ENCODE measurements at regions not wholly inside any gene's neighbourhood (a gene's known extent, or its start where the extent isn't known, plus 50 kb on each side); places are given as distances from the start of the nearest gene placed in this dataset.
"Not testable (repeated sequence)": the region's sequence is repeated elsewhere in the genome, so short reads cannot be mapped to it uniquely, and the experiment has no call there.

DNA sequence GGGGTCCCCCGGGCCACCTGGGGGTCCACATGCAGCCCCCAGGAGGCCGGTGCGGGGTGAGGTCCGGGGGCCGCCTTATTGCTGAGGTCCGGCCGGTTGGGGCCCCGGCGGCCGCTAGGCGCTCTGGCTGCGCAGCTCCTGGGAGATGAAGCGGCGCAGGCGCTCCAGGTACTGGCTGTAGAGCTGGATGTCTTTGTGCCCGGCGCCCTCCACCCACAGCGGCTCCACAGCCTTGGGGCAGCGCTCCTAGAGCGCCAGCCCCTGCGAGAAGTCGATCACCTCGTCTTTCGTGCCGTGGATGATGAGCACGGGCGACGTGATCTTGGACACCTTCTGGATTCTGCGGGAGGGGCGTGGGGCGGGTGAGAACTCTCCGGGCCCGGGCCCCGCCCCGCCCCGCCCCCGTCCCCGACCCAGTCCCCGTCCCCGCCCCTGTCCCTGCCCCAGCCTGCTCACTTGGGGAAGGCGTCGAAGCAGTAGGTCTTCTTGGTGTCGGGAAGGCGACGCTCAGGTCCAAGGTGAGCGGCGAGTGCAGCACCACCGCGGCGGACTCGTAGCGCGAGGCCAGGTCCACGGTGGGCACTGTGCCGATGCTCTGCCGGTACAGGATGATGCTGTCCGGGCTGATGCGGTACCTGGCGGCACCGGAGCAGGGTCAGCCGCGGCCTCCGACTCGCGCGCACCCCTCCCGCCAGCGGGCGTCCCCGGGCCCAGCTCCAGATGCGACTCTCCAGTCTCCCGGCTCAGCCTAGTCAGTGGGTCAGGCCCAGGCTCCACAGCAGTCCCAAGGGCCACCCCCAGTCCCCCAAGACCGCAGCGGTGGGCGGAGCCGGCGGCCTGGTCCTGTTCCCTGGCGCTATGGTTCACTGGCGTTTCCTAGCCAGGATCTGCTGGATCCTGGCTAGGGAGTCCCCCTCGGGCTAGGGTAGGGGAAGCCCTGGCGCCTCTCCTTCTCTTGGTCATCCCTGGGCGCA, 89.4 kb upstream of the GOLGA6L1 start:
- in situ Hi-C loops (cut with HindIII; ENCODE audit: low pct_unique_long_range_greater_than_20kb, low sequenced_read_pairs); DNase-seq (ENCODE audit: low read depth): not testable (repeated sequence)

DNA sequence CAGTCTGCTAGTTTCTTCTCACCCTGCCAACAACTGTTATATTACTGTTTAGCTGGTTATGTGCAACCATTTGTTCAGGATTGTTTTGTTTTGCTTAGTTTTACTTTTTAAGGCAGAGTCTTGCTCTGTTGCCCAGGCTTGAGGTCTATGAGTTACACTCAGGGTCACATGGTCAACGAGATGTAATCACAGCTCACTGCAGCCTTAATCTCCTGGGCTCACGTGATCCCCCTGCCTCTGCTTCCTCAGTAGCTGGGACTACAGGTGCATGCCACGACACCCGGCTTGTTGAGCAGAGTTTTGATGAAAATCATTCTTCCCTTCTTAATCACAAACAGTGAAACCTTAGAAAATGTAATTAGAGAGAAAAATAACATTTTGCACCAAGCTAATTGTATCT, 72.8 kb upstream of the GOLGA6L1 start:
- in situ Hi-C loops (cut with HindIII; ENCODE audit: low pct_unique_long_range_greater_than_20kb, low sequenced_read_pairs): not testable (repeated sequence)
- DNase-seq (ENCODE audit: low read depth): peak; percentile 16

DNA sequence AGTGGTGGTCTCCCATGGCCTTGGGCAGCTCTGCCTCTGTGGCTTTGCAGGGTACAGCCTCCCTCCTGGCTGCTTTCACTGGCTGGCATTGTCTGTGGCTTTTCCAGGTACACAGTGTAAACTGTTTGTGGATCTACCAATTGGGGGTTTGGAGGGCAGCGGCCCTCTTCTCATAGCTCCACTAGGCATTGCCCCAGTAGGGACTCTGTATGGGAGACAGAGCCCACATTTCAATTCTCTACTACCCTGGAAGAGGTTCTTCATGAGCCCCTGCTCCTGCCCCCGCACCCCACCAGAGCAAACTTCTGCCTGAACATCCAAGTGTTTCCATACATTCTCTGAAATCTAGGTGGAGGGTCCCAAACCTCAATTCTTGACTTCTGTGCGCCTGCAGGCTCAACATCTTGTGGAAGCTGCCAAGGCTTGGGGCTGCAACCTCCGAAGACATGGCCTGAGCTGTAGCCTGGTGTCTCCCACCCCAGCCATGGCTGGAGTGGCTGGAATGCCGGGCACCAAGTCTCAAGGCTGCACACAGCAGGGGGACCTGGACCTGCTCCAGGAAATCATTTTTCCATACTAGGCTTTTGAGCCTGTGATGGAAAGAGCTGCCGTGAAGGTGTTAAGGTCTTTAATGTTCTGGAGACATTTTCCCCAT, 63.3 kb upstream of the GOLGA6L1 start:
- in situ Hi-C loops (cut with HindIII; ENCODE audit: low pct_unique_long_range_greater_than_20kb, low sequenced_read_pairs): not testable (repeated sequence)

DNA sequence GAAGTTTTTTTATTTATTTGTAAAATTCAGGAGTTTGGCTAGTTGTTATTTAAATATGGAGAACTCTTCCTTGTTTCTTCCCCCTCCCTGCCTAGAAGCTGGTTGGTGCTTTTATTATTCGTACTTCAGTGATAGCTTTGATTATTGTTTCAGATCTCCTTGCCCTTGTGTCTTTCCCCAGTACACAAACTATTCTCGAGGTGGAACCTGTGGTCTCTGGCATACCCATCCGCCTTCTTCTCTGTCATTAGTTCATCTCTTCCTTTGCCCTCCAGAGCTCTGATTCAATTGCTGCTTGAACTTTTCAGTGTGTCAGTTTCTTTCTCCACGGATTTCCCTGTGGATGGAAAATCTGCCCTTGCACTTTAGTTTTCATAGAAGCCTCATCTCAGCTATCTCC, 61.8 kb upstream of the GOLGA6L1 start:
- DNase-seq (ENCODE audit: low read depth); in situ Hi-C loops (cut with HindIII; ENCODE audit: low pct_unique_long_range_greater_than_20kb, low sequenced_read_pairs): not testable (repeated sequence)

More for the DNA sequence above, 63.3 kb upstream of the GOLGA6L1 start:
- DNase-seq (ENCODE audit: low read depth): not testable (repeated sequence)

DNA sequence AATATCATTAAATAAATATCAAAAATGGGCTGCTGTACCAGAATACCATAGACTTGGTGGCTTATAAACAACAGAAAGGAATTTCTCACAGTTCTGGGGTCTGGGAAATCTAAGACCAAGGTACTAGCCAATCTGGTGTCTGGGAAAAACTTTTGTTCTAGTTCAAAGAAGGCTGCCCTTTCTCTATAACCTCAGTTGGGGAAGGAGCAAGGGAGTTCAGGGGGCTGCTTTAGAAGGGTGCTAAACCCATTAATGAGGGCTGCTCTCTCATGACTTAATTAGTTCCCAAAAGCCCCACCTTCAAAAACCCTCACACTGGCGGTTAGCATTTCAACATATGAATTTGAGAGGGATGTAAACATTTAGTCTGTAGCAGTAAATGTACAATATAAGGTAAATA, 55.7 kb upstream of the GOLGA6L1 start:
- DNase-seq (ENCODE audit: low read depth); in situ Hi-C loops (cut with HindIII; ENCODE audit: low pct_unique_long_range_greater_than_20kb, low sequenced_read_pairs): not testable (repeated sequence)
